Cardiac fibroblast (primary cell): ENCODE measurements at regions not wholly inside any gene's neighbourhood (a gene's known extent, or its start where the extent isn't known, plus 50 kb on each side); places are given as distances from the start of the nearest gene placed in this dataset.

Experiments used
- DNase-seq, 2 donors: peaks; one replicate each; pipeline versions ENCODE4 v3.0.0 to v3.0.0-alpha.2; 2010; ENCODE audit warnings: low read depth in 2 of 2
- H3K4me3 ChIP-seq, 2 donors: replicated peaks in 1 of 2; 1 replicate in 1 of 2; 2 replicates in 1 of 2; pipeline ENCODE4 v1.5.1; 2011; ENCODE audit warnings: low read depth in 2 of 2, low read length in 2 of 2, mild to moderate bottlenecking in 2 of 2, moderate library complexity in 1 of 2
- CTCF ChIP-seq: IDR thresholded peaks from one replicate; pipeline ENCODE4 v1.5.1; 2011; ENCODE audit warnings: low read depth, mild to moderate bottlenecking, low read length, inconsistent platforms

- no peak for DNase-seq
- no peak for TF ChIP-seq CTCF
- H3K4me3 ChIP-seq: no peak overlapping the region
These were observed 118.1 kb upstream of the PCBD1 start for GRCh38 chr10:71006506-71006905.

- no peak for TF ChIP-seq CTCF
- DNase-seq: no peak
- H3K4me3 ChIP-seq: no peak overlapping the region
These were observed 119.2 kb upstream of the PCBD1 start for GRCh38 chr10:71007516-71007915.

GRCh38 chr10:71008150-71008549 lies 119.8 kb upstream of the PCBD1 start:
- DNase-seq: no peak
- no peak overlapping the region for H3K4me3 ChIP-seq
- TF ChIP-seq CTCF: no peak

- DNase-seq: no peak
- no peak overlapping the region for H3K4me3 ChIP-seq
- no peak for TF ChIP-seq CTCF
These were observed 120.8 kb upstream of the PCBD1 start for GRCh38 chr10:71009126-71009525.

- no peak overlapping the region for H3K4me3 ChIP-seq
- no peak for TF ChIP-seq CTCF
- no peak for DNase-seq
These were observed 122.4 kb upstream of the PCBD1 start for GRCh38 chr10:71010730-71011129.

GRCh38 chr10:71011141-71011540 lies 122.8 kb upstream of the PCBD1 start:
- no peak for TF ChIP-seq CTCF
- no peak overlapping the region for H3K4me3 ChIP-seq
- no peak for DNase-seq

- no peak overlapping the region for H3K4me3 ChIP-seq
- no peak for DNase-seq
- TF ChIP-seq CTCF: no peak
These were observed 125.8 kb upstream of the PCBD1 start for GRCh38 chr10:71014021-71014805.
